Endothelial cell of umbilical vein (primary cell): ENCODE measurements at regions not wholly inside any gene's neighbourhood (a gene's known extent, or its start where the extent isn't known, plus 50 kb on each side); places are given as distances from the start of the nearest gene placed in this dataset.

Experiments used
- BruUV-seq: library from RNA; stranded (reverse); fragments of 400-500 nt; replicated peaks from 2 replicates; lab custom pipeline; 2021; lab: Mats Ljungman, UMichigan
- CTCF ChIA-PET: fragments of 300-600, 350-600 bp; sonication (Branson Sonifier 250); formaldehyde crosslinking; loops from one replicate; lab custom pipeline; 2021; ENCODE audit warnings: antibody characterized with exemption, inconsistent platforms; lab: Charles Lee
- POLR2A ChIA-PET: fragments of 300-600, 350-600 bp; sonication (Branson Sonifier 250); formaldehyde crosslinking; loops from one replicate; lab custom pipeline; 2021; ENCODE audit warnings: antibody characterized with exemption, inconsistent platforms; lab: Charles Lee
- DNase-seq: peaks from one replicate; pipeline ENCODE4 v3.0.0-alpha.2; 2011; ENCODE audit warnings: low read depth, low spot score
- FAIRE-seq: peaks from 2 replicates; lab custom pipeline; 2011; peaks lifted over from hg19 to GRCh38; lab: Jason Lieb, UNC
- H2AFZ ChIP-seq: 2 replicates; pipeline ENCODE4 v1.6.0; 2012; ENCODE audit warnings: low read depth, low read length, control low read depth, inconsistent platforms
- H3K27ac ChIP-seq: 2 replicates; pipeline ENCODE4 v1.5.1; 2011; ENCODE audit warnings: low read depth, mild to moderate bottlenecking, control low read depth, low read length, moderate library complexity; ENCODE audit not compliant: insufficient read depth
- H3K27me3 ChIP-seq, 2 experiments: 2 replicates each; pipeline versions ENCODE4 v1.6.0 to v1.6.1; 2011; ENCODE audit warnings: low read length in 2 of 2, mixed read lengths in 1 of 2; ENCODE audit not compliant: control insufficient read depth in 2 of 2, insufficient read depth in 2 of 2
- H3K36me3 ChIP-seq, 2 experiments: 2 replicates in 1 of 2; 3 replicates in 1 of 2; pipeline ENCODE4 v1.5.1; 2011; ENCODE audit warnings: low read length in 2 of 2, mild to moderate bottlenecking in 1 of 2, moderate library complexity in 1 of 2; ENCODE audit not compliant: control insufficient read depth in 2 of 2, insufficient read depth in 2 of 2; ENCODE audit errors: extremely low read depth in 1 of 2
- H3K4me1 ChIP-seq: 3 replicates; pipeline ENCODE4 v1.5.1; 2011; ENCODE audit warnings: mild to moderate bottlenecking, low read length; ENCODE audit not compliant: control insufficient read depth, insufficient read depth; ENCODE audit errors: extremely low read depth
- H3K4me2 ChIP-seq: 2 replicates; pipeline ENCODE4 v1.6.1; 2011; ENCODE audit warnings: low read length, control low read depth, mixed read lengths; ENCODE audit not compliant: insufficient read depth
- H3K4me3 ChIP-seq, 3 experiments: fragments of 200-600 bp in 1 of 3; sonication (generic), shearing (Covaris generic) in 1 of 3; replicated peaks in 1 of 3; 2 replicates each; pipeline ENCODE4 v1.5.1; 2011 to 2016; ENCODE audit warnings: control low read depth in 3 of 3, low read length in 3 of 3, mild to moderate bottlenecking in 2 of 3, inconsistent platforms in 1 of 3, low read depth in 1 of 3, moderate library complexity in 1 of 3; ENCODE audit not compliant: insufficient read depth in 1 of 3
- H3K79me2 ChIP-seq: 2 replicates; pipeline ENCODE4 v1.6.0; 2012; ENCODE audit warnings: low read length, inconsistent platforms; ENCODE audit not compliant: control insufficient read depth, insufficient read depth
- H3K9ac ChIP-seq: replicated peaks from 2 replicates; pipeline ENCODE3; 2011; ENCODE audit warnings: low read length, control low read depth; ENCODE audit not compliant: insufficient read depth; ENCODE audit errors: extremely low read depth
- H3K9me1 ChIP-seq: replicated peaks from 3 replicates; pipeline ENCODE4 v1.6.0; 2011; ENCODE audit warnings: mild to moderate bottlenecking, low read length; ENCODE audit not compliant: control insufficient read depth, insufficient read depth; ENCODE audit errors: extremely low read depth
- H3K9me3 ChIP-seq: replicated peaks from 2 replicates; pipeline ENCODE4 v1.5.1; 2012; ENCODE audit warnings: low read length, inconsistent platforms; ENCODE audit not compliant: control insufficient read depth, insufficient read depth
- H4K20me1 ChIP-seq: replicated peaks from 2 replicates; pipeline ENCODE3; 2011; ENCODE audit warnings: mild to moderate bottlenecking, low read length; ENCODE audit not compliant: control insufficient read depth, insufficient read depth; ENCODE audit errors: extremely low read depth
- EZH2 ChIP-seq: IDR thresholded peaks from 2 replicates; pipeline ENCODE4 v1.6.1; 2012; ENCODE audit warnings: borderline replicate concordance, low read depth, mild to moderate bottlenecking, moderate library complexity, low read length, inconsistent platforms; ENCODE audit not compliant: severe bottlenecking
- FOS ChIP-seq: IDR thresholded peaks from 2 replicates; pipeline ENCODE4 v1.6.1; 2011; ENCODE audit warnings: mild to moderate bottlenecking, low read length, moderate library complexity, borderline replicate concordance; ENCODE audit not compliant: insufficient read depth
- GATA2 ChIP-seq: IDR thresholded peaks from 2 replicates; pipeline ENCODE4 v1.7.0; 2011; ENCODE audit warnings: low read depth, mild to moderate bottlenecking, moderate library complexity, mixed read lengths, low read length; ENCODE audit not compliant: insufficient read length, insufficient read depth
- JUN ChIP-seq: IDR thresholded peaks from 2 replicates; pipeline ENCODE4 v1.6.1; 2011; ENCODE audit warnings: borderline replicate concordance, low read depth; ENCODE audit not compliant: insufficient read length, insufficient read depth
- MYC ChIP-seq: IDR thresholded peaks from one replicate; pipeline ENCODE4 v1.6.1; 2011; ENCODE audit warnings: mild to moderate bottlenecking, low read depth, low read length
- POLR2A ChIP-seq: IDR thresholded peaks from 2 replicates; pipeline ENCODE4 v1.6.1; 2012; ENCODE audit warnings: low read depth, mild to moderate bottlenecking, control low read depth, low read length
- POLR2AphosphoS5 ChIP-seq: IDR thresholded peaks from 2 replicates; pipeline ENCODE4 v1.6.1; 2012; ENCODE audit warnings: low read depth, mild to moderate bottlenecking, control low read depth, low read length, moderate library complexity; ENCODE audit not compliant: insufficient read depth
- dilution Hi-C: fragments of 300-500 bp; cut with MboI; formaldehyde crosslinking; loops from one replicate; pipeline ENCODE4 v1.15.0; 2019; ENCODE audit warnings: low sequenced_read_pairs; ENCODE audit not compliant: extremely low pct_ligation_motif_present
- intact Hi-C: fragments of 100-400 bp; cut with micrococcal nuclease; formaldehyde crosslinking; loops from one replicate; pipeline ENCODE4 v1.10.0; 2022
- TF ChIP-seq, protein P1 (sequence below): IDR thresholded peaks from 2 replicates; pipeline ENCODE4 v1.6.1; 2011; ENCODE audit not compliant: insufficient read depth, insufficient read length
- TF ChIP-seq, protein P2 (sequence below), 2 donors: IDR thresholded peaks; 1 replicate in 1 of 2; 2 replicates in 1 of 2; pipeline ENCODE4 v1.5.1; 2011; ENCODE audit warnings: low read length in 2 of 2, mild to moderate bottlenecking in 2 of 2, moderate library complexity in 2 of 2, control low read depth in 1 of 2, inconsistent platforms in 1 of 2, low read depth in 1 of 2; ENCODE audit not compliant: insufficient read depth in 1 of 2; ENCODE audit errors: extremely low read depth in 1 of 2

DNA sequence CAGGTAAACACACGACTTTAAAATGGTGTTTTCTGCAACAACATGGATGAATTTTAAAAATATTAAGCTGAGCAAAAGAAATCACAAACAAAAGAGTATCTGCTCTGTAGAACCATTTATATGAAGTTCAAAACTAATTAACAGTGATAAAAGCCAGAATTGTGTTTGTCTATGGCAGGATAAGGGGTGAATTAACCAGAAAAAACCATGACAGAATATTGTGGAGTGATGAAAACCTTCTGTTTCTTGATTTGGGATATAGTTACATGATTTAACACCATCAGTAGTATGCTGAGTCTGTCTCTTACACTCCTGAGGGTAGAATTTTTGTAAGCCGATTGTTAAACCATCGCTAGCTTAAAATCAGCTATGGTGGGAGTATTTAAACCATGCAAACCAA lies 101.7 kb upstream of the ZNF366 start:
- no peak for FAIRE-seq

More for the DNA sequence above, 101.7 kb upstream of the ZNF366 start:
- H3K4me2 ChIP-seq, result no peak overlapping the region
- no TSS peak for BruUV-seq
- no peaks in the 10 kb centered on the region for H4K20me1 ChIP-seq
- H3K9ac ChIP-seq, result no peak overlapping the region
- no peaks in the 10 kb centered on the region for H3K9me3 ChIP-seq
- no peak overlapping the region for H3K4me3 ChIP-seq
- no peaks in the 10 kb centered on the region for H3K27me3 ChIP-seq
- H3K79me2 ChIP-seq, result no peaks in the 10 kb centered on the region
- ChIA-PET CTCF (interaction anchor here (1.1 to 4.7 kb wide), 7 partner anchors 14 to 245 kb away, joined by 4 to 134 read pairs (median 15); partner anchors contain the start of gene TNPO1), POLR2A (no interaction called here)
- TF ChIP-seq MYC (no peak), FOS (no peak), POLR2AphosphoS5 (no peak), GATA2 (no peak), JUN (no peak), EZH2 (no peak), POLR2A (no peak)
- TF ChIP-seq, protein P1, sequence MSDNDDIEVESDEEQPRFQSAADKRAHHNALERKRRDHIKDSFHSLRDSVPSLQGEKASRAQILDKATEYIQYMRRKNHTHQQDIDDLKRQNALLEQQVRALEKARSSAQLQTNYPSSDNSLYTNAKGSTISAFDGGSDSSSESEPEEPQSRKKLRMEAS, result no peak
- TF ChIP-seq, protein P2, sequence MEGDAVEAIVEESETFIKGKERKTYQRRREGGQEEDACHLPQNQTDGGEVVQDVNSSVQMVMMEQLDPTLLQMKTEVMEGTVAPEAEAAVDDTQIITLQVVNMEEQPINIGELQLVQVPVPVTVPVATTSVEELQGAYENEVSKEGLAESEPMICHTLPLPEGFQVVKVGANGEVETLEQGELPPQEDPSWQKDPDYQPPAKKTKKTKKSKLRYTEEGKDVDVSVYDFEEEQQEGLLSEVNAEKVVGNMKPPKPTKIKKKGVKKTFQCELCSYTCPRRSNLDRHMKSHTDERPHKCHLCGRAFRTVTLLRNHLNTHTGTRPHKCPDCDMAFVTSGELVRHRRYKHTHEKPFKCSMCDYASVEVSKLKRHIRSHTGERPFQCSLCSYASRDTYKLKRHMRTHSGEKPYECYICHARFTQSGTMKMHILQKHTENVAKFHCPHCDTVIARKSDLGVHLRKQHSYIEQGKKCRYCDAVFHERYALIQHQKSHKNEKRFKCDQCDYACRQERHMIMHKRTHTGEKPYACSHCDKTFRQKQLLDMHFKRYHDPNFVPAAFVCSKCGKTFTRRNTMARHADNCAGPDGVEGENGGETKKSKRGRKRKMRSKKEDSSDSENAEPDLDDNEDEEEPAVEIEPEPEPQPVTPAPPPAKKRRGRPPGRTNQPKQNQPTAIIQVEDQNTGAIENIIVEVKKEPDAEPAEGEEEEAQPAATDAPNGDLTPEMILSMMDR (IDR thresholded peaks at IDR 0.05; ENCODE audit: extremely low read depth in 1 of 2, insufficient read depth in 1 of 2, low read depth in 1 of 2, low read length in 2 of 2), result no peak
- no peaks in the 10 kb centered on the region for H3K9me1 ChIP-seq
- no peak overlapping the region for H2AFZ ChIP-seq
- no peaks in the 10 kb centered on the region for H3K36me3 ChIP-seq
- DNase-seq, result no peak
- intact Hi-C loops (no loop called here), dilution Hi-C loops (no loop called here)
- peaks cover 22% of the 10 kb centered on the region for H3K4me1 ChIP-seq
- H3K27ac ChIP-seq, result no peak overlapping the region
